HG02840 (cell line): ENCODE measurements at regions not wholly inside any gene's neighbourhood (a gene's known extent, or its start where the extent isn't known, plus 50 kb on each side); places are given as distances from the start of the nearest gene placed in this dataset.

ENCODE experiments used
- ATAC-seq: cut with Tn5 transposase; IDR thresholded peaks from one replicate; pipeline ENCODE4 v1.9.1; 2021; ENCODE audit warnings: mild to moderate bottlenecking, moderate library complexity, moderate number of reproducible peaks; ENCODE audit not compliant: unreplicated experiment, low FRiP score

DNA sequence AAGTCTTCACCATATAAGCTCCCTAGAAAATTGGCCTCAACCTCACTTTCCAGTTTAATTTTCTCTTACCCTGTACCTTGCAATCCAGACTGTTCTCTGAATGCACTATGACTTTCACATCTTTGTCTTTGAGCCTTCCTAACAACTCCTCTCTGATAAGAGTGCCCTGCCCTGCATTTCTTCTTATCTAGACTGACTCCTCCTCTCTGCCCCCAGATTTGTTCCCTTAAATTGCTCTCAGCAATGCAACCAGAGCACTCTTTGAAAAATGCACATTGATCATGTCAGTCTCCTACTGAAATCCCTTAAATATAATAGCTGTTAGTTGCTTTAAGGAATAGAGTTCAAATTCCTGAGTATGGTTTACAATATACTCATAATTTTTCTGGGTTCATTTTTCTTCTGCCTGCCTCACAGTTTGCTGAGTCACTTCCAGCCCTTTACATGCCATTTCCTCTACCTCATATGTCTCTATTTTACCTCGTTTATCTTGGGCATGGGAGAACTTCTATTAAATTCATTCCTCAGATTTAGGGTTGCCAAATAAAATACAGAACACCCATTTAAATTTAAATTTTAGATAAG is 582.7 kb upstream of the AADAT start:
- no peak for ATAC-seq

DNA sequence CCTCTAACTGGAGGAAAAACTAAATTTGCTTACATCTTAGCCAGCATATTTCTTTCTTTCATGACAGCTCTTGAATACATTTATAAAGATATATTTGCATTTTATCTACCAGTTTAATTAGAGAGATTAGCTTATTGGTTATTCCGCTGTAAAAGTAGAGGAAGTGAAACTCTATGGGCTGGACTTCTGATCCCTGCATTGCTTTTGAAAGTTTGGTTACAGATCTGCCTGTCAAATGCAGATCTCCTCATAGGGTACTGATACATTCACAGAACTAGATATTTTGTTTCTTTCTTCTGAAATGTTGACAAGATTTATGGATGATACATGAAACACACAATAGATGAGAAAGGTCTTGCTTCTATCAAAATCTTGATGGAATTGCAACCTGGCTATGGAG is 581.4 kb upstream of the AADAT start:
- no peak for ATAC-seq

DNA sequence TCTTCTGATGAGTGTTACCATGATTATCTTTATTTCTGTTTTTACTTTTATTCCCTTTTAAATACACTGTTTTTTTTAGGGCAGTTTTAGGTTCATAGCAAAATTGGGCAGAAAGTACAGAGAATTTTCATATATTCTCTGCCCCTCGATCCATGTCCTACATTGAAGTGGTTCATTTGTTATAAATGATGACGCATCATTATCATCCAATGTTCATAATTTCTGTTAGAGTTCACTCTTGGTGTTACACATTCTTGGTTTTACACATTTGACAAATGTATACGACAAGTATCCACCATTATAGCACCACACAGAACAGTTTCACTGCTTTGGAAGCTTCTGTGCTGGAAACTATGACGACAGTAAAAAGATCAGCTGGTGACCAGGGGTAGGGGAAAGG is 578.1 kb upstream of the AADAT start:
- ATAC-seq, result no peak

DNA sequence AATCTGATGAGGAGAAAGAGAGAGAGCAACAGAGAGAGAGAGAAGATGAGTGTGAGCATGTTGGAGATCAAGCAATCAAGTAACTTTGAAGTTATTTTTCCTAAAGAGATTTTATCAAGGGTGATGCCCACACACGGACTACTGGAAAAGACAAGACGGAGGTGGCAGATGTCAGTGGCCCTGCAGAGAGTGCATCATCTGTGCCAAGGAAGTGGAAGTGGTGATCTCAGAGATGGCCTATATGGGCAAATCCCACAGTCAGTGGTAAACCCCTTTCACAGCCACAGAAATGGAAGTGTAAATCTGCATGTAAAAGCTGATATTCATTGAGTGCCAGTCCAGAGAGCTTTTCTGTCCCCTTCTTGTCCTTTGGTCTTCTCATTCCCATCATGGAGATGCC is 577.2 kb upstream of the AADAT start:
- no peak for ATAC-seq

DNA sequence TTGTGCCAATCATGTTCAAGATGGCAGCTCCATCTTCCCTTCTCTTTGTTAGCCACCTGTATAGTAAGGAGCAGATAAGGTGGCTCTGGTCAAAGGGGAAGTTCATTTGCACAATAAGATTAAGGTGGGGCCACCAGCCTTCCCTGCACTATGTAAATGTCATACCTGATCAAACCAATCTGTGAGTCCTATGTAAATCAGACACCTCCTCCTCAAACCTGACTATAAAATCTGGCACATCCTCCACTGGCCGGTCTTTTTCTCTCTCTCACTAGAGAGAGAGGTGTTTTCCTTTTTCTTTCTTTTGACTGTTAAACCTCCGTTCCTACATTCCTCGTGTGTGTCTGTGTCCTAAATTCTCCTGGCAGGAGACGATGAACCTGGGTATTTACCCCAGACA is 572.5 kb upstream of the AADAT start:
- no peak for ATAC-seq

DNA sequence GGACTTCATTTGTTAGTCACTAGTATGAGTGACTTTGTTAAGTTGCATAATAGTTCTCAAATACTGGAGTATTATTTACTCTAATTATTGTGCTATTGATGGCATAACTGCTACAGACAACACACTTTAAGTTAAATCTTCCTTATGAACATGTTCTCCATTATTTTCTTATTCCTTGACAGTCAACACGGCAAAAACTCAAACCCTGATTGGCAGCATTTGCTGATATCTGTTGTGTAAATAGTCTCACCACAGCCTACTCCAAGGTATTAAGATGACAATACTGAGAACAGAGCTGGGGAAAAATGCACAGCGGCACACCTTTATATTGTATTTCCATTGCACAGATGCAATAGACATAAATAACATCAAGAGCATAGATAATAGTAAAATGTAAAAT is 568.0 kb upstream of the AADAT start:
- ATAC-seq, result no peak

DNA sequence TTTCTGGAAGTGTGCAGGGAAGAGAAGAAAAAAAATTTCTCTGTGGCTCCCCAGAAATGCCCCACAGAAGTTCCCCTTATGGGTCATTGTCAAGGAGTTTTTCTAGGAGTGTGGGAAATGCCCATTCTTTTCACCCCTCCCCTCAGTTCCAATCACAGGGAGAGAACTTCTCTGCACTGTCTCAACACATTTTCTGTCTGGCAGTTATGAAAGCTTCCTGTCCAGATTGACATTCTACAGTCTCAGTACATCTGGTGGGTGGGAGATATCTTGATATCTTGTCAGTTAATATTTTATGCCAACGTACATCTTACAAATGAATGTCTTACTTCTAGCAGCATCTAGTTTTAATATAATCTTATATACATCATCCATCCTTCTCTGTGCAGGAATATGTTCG is 566.8 kb upstream of the AADAT start:
- no peak for ATAC-seq

DNA sequence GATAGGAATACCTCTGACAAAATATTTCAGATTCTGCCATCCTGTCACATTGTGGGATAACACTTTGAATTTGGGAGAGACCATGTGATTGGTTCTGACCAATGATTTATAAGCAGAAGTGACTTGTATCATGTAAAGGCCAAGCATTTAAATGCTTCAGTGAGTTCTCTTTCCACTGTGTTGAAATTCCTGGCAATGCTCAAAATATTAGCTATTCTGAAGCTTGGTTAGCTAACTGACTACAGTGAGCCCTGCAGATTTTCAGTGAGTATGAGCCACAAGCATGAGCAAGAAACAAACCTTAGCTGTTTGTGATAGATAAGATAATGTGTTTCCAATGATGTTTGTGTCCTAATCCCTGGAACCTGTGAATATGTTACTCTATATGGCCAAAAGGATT is 562.8 kb upstream of the AADAT start:
- no peak for ATAC-seq

DNA sequence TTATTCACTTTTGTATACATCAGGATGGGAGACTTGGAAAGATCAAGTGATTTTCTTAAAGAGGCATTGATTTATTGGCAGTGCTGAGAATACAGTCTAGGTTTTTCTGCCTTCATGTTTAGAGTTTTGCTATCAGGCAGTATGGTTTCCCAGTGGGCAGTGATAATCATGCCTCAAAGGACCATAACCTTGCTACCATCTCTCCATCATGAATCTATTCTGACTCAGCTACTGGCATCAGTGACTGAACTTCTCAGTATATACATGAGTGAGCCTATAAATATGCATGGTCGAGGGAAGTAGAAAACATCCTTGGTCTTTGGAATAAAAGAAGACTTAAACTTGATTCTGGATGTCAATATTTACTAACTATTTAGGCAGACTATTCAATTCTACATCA is 562.0 kb upstream of the AADAT start:
- ATAC-seq, result no peak

DNA sequence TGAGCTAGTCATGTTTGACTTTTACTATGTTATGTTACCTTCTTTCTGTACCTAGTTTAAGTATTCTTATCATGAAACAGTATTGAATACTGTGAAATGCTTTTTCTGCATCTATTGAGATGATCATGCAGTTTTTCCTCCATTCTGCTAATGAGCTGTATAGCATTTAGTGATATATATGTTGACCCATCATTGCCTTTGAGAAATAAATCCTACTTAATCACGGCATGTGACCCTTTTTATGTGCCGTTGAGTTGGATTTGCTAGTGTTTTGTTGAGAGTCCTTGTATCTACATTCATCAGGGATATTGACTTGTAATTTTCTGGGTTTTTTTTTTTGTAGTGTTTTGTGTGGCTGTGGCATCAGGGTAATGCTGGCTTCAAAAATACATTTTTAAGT is 537.7 kb upstream of the AADAT start:
- no peak for ATAC-seq

DNA sequence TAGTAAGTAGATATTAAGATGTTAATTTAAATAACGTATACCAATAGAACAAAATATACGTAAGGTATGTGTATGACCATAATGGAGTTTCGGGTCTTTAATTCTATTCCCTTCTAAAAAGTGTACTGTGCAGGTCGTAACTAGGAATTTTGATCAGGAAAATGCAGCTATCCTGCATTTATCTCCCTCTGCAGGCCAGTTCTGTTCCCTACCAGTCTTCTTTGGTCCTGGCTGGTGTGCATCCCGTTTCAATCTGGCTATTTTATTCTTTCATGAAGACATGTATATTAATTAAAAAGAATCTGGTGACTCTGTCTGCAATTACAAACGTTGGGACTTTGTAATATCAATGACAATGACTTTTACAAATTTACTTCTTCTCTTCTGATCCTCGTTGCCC is 534.1 kb upstream of the AADAT start:
- ATAC-seq, result no peak

DNA sequence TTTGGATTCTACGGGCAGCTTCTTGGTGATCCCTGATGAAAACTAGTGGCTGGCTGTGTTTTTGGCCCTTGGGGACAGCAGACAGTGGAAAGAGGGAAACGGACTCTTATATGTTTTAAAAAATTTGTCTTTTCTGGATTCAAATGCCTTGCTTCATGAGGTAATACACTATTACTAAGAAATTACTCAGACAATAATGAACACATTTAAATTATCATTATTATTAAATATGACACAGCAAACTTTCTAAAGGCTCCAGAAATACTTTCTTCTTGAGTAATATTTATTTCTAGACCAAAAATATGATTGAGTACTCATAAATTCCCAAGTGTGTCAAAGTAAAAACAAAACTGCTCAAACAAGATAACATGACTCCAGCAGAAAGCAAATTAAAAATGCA is 520.7 kb upstream of the AADAT start:
- no peak for ATAC-seq

DNA sequence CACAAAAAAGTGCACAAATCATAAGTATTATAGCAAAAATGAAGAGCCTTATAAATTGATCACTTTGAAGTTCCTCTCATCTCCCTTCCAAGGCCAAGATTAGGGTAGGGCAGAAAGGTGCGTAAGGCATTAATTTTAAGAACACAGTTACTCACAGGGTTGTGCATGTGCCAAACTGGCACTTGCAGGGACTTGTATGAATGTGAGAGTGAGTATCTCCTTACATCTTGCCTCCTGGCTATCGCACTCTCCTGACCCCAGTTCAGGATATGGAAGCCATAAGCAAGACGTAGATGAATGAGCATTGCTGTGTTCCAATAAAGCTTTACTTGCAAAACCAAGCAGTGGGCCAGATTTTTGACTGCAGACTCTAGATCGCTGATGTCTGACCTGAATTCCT is 510.1 kb upstream of the AADAT start:
- no peak for ATAC-seq

DNA sequence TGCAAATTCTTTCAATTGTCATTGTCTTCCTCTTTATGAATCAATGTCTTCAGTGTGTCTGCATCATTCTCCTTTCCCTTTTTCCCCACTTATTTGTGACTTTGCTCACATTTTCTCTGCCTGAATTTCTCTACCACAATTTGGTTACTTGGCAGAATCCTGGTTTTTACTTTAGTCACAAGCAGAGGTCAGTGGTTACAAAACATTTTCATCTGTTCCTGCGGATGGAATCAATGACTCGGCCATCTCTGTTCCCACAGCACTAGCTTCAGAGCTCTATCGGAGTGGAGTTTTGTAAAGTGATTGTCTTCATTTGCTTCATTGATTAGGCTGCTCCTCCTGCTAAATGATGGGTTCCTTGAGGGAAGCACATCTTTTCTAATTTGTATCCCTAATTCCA is 501.3 kb upstream of the AADAT start:
- no peak for ATAC-seq

DNA sequence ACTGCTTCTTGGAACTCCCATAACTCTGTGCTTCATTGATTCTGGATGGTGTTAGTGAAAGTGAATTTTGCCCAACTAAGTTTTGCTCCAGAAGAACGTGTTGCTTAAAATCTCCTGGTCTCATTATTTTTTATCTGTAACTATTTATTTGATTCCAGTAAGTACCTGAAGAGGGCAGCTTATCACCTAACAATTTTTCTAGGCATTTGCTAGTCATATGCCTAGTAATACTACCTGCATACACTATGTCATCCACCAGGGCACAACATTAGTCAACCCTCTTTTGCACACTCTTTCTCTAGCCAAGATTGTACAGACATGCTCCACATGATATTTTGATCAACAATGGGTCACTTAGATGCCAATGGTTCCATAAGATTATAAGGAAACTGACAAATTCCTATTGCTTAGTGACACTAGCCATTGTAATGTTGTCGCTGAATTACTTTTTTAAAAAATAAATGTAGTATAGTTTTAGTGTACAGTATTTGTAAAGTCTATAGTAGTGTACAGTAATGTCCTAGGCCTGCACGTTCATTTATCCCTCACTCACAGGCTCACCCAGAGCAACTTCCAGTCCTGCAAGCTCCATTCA is 499.9 kb upstream of the AADAT start:
- ATAC-seq, result peak; percentile 85

DNA sequence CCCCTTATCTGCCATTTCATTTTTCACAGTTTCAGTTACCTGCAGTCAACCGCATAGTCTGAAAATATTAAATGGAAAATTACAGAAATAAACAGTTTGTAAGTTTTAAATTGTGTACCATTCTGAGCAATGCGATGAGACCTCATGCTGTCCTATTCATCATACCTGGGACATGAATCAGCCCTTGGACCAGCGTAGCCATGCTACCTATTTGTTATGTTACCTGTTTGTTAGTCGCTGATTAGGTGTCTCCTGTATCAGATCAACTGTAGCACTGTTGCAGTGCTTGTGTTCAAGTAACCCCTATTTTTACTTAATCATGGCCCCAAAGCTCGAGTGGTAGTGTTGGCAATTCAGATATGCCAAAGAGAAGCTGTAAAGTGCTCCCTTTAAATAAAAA is 492.2 kb upstream of the AADAT start:
- no peak for ATAC-seq

DNA sequence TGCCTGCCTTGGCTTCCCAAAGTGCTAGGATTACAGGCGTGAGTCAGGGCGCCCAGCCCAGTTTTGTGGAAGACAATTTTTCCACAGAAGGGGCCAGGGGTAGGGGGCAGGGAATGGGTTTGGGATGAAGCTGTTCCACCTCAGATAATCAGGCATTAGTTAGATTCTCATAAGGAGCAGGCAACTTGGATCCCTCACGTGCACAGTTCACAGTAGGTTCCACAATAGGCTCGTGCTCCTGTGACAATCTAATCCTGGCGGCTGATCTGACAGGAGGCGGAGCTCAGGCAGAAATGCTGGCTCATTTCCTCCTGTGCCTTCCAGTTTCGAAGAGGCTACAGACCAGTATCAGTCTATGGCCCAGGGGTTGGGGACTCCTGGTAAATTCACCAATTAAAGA is 491.6 kb upstream of the AADAT start:
- ATAC-seq, result no peak

DNA sequence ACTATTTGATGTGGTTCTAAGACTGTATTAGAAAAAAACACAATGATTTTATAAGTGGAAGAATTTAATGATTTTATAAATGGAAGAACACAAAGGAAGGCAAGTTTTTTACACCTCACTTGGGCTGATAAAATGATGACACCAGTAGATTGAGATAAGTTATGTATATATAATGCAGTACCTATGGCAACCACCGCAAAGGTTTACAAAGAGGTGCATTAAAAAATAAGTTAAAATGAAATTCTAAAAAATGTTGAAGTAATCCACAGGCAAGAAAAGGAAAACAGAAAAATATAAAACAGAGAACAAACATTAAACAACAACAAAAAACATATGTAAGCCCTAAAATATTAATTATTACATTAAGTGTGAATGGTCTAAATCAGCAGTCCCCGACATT is 490.9 kb upstream of the AADAT start:
- no peak for ATAC-seq

DNA sequence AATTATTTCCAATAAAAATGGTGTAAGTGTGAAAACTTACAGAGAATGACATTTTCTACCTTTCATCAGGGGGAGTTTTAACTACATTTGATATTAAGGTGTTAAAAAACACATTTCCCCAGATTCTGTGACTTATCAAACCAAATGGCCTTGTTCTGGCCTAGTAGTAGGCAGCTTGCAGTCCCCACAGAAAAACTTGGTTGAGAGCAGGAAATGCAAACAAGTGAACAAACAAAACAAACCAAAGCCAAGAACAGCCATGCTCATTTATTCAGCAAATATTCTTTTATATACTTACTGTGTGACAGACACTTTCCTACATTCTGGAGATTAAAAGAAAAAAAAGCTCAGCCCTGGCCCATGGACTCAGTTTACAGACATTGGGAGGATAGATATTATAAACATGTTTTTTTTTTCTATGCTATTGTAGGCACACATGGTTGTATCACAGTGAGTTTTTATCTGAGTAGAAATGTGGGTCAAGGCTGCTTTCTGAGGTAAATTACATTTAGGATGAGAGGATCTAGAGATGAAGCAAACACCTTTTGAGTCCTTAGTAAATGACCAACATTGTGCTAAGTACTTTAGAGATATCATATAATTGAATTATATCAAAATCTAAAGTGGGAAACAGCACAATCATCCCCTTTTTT is 449.2 kb upstream of the AADAT start:
- no peak for ATAC-seq

DNA sequence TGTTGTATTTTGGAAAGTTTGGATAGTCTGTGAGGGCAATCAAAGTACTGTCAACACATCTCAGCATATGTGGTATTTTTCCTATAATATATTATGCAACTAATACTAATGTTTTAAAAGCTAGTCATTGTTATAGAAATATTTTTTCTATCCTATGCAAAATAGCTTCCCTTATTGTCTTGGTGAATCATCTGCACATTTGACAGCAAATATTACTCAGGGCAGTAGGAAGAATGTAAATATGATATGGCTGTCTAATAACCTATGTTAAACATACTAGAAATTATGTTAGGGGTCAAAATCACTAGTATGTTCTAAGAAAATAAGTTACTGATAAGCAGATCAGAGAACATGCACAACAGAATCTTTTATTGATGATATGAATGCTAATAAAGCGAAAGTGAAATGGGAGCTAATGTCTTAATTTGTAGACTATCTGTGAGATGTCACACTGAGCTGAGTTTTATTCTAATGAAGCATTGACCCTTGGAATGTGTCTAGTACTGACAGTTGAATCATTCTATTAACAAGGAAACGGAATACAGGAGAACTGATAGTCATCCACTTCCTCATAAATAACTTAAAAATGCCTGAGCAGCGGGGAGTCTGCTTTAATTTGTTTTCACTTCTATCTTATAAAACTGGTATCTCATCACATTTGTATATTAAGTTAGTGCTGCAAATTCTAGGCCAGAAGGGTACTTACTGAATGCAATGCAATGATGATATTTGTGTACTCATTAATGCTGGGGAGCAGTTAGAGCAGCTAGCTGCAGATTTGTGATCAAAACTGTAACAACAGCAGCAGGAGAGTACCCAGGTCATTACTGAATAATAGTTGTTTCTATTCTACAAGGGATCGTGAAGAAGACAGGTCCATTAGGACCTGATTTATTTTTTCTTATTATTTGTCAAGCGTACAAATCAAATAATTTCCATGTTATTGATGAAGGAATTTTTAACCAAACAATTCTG is 440.3 kb upstream of the AADAT start:
- no peak for ATAC-seq

DNA sequence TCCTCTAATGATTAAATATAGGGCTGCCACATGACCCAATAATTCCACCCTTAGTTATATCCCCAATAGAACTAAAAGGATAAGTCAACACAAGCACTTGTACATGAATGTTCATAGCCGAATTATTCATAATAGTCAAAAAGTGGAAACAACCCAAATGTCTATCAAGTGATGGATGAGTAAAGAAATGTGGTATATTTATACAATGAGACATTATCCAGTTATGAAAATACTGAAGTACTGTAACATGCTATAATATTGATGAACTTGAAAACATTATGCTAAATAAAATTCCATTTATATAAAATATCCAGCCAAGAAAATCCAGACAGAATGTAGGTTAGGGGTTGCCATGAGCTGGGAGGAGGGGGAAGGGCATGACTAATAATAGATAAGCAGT is 436.7 kb upstream of the AADAT start:
- no peak for ATAC-seq
